ENCODE measurements at regions not wholly inside any gene's neighbourhood (a gene's known extent, or its start where the extent isn't known, plus 50 kb on each side); places are given as distances from the start of the nearest gene placed in this dataset.

DNA sequence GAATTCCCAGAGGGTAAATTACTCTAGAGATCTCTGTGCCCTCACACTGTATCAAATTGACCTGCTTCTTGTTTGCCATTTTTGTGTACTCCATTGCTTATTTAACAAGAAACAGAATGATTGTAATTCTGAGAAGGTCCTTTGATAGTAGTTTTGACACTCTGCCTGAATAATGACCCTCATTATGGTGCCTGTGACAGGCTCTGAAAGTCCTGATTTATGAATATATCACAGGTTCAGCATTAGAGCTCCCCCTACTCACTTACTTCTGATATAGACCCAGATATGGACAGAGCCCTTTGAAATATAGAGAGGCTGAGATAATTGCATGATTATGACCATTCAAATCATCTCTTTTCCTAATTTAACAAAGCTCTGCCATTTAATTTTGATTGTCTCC is 465.2 kb downstream of the MDFIC start:
- TF ChIP-seq, protein P1, sequence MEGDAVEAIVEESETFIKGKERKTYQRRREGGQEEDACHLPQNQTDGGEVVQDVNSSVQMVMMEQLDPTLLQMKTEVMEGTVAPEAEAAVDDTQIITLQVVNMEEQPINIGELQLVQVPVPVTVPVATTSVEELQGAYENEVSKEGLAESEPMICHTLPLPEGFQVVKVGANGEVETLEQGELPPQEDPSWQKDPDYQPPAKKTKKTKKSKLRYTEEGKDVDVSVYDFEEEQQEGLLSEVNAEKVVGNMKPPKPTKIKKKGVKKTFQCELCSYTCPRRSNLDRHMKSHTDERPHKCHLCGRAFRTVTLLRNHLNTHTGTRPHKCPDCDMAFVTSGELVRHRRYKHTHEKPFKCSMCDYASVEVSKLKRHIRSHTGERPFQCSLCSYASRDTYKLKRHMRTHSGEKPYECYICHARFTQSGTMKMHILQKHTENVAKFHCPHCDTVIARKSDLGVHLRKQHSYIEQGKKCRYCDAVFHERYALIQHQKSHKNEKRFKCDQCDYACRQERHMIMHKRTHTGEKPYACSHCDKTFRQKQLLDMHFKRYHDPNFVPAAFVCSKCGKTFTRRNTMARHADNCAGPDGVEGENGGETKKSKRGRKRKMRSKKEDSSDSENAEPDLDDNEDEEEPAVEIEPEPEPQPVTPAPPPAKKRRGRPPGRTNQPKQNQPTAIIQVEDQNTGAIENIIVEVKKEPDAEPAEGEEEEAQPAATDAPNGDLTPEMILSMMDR (IDR thresholded peaks at IDR 0.05), result no peak
- TF ChIP-seq POLR2A (IDR thresholded peaks at IDR 0.05), result no peak
